GM12892 (cell line): ENCODE measurements at regions not wholly inside any gene's neighbourhood (a gene's known extent, or its start where the extent isn't known, plus 50 kb on each side); places are given as distances from the start of the nearest gene placed in this dataset.

Source experiments
- POLR2A ChIP-seq: IDR thresholded peaks from 2 replicates; pipeline ENCODE4 v1.6.1; 2011; ENCODE audit warnings: low read depth, low read length, control low read depth
- POLR2AphosphoS5 ChIP-seq: IDR thresholded peaks from 2 replicates; pipeline ENCODE4 v1.6.1; 2011; ENCODE audit warnings: low read depth, low read length, control low read depth
- TAF1 ChIP-seq: IDR thresholded peaks from 2 replicates; pipeline ENCODE4 v1.6.1; 2011; ENCODE audit warnings: low read depth, mild to moderate bottlenecking, control low read depth, low read length, borderline replicate concordance

DNA sequence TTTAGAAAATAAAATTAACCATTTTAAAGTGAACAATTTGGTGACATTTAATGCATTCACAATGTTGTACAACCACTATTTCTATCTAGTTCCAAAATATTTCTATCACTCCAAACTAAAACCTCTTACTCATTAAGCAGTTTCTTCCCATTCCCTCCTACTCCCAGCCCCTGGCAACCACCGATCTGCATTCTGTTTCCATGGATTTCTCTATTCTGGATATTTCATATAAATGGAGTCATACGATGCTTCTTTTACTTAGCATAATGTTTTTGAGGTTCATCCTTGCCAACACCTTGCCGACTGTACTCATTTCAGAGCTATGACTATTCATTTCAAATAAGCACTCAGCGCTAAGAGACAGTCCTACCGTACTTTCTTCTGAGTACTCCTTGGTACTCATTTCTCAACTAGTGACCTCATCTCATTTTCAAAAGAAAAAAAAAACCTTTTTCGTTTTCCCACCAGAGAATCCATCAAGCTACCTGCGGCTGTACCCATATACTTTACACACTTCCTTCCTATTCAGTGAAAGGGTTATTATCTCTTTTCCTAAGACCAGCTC lies 259.2 kb downstream of the UTRN start:
- TF ChIP-seq POLR2AphosphoS5 (no peak), TAF1 (no peak), POLR2A (no peak)
